ENCODE measurements at regions not wholly inside any gene's neighbourhood (a gene's known extent, or its start where the extent isn't known, plus 50 kb on each side); places are given as distances from the start of the nearest gene placed in this dataset.

DNA sequence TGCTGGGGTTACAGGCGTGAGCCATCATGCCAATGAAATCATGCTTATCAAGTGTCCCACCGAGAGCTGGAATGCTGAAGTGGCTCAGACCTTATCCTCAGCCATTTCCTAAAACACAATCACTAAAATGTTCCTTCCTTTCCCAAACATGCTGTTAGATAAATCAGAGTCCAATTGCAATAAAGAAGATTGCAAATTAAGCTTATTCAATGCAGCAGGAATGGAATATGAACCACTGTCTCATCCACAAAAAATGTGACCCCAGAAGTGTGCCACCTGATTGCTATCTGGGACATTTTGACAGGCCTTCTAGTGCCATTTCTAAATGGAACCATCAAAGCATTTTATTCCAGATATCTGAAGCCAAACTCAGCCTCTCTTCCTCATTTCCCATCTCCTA lies 205.5 kb upstream of the CDH11 start:
- Mint-ChIP-seq H3K4me1 (no peaks in the 10 kb centered on the region), H3K27me3 (ENCODE audit: low read depth) (no peaks in the 10 kb centered on the region), H3K27ac (no peak overlapping the region), H3K9me3 (peaks cover 4% of the 10 kb centered on the region; the same call in 1 of the 2 replicates), H3K4me3 (no peak overlapping the region), H3K36me3 (no peaks in the 10 kb centered on the region)
- ATAC-seq (no peak), DNase-seq (ENCODE audit: low spot score) (no peak)
- TF ChIP-seq SMAD3 (CRISPR knock-in tag; IDR thresholded peaks at IDR 0.05; ENCODE audit: borderline replicate concordance) (no peak), ZBTB43 (CRISPR knock-in tag; IDR thresholded peaks at IDR 0.05) (no peak), RORB (CRISPR knock-in tag; IDR thresholded peaks at IDR 0.05) (no peak), GTF2I (CRISPR knock-in tag; conservative IDR thresholded peaks at IDR 0.05) (no peak), MYBL2 (CRISPR knock-in tag; IDR thresholded peaks at IDR 0.05) (no peak), TCF7 (CRISPR knock-in tag; IDR thresholded peaks at IDR 0.05; ENCODE audit: low read depth) (no peak)
- ChIA-PET POLR2A (no interaction called here), CTCF (no interaction called here)

DNA sequence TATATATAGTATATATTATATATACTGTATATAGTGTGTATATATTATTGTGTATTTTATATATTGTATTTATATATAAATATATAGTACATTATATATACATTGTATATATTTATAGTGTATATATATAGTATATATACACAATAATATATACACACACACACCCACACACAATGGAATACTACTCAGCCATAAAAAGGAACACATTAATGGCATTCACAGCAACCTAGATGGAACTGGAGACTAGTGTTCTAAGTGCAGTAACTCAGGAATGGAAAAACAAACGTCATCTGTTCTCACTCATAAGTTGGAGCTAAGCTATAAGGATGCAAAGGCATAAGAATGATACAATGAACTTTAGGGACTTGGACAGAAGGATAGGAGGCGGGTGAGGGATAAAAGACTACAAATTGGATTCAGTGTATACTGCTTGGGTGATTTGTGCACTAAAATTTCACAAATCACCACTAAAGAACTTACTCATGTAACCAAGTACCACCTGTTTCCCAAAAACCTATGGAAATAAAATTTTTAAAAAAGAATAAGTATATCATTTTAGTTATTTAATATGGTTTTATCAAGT lies 201.9 kb upstream of the CDH11 start:
- no peak overlapping the region for H3K27ac Mint-ChIP-seq
- no peak overlapping the region for H3K4me3 Mint-ChIP-seq

DNA sequence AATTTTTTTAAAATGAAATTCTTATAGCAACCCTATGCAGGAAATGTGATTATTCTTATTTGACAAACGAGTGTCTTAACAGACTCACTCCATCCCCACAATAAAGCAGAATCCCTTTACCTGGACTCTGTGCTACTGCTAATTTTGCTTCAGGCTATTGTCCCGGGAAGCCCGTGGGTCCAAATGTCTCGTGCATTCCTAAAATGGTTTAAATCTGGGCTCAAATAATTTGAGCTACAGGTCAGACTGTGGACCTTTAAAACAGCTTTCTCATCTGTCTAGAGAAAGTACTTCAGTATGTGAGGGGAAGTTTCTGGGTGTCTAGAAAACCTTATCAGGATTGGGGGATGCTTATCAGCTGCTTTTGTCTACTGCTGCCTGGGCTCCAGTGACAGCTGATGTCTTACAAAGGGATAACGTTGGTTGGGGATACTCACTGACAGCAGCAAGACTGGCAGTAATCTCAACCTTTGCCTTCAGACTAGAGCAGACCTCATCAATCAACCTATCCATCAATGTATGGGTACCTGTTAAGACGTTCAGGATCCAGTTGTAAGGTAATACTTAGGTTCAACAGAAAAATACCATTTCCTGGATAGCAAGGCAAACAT lies 197.9 kb upstream of the CDH11 start:
- DNase-seq (ENCODE audit: low spot score): no peak
- Mint-ChIP-seq H3K36me3 (0 out of 2 replicates have a peak, but pooled peaks cover 4% of the 10 kb centered on the region), H3K4me3 (no peak overlapping the region), H3K9me3 (no peaks in the 10 kb centered on the region), H3K4me1 (peaks cover 44% of the 10 kb centered on the region), H3K27ac (no peak overlapping the region), H3K27me3 (ENCODE audit: low read depth) (peaks cover 25% of the 10 kb centered on the region)
- ChIA-PET CTCF (interaction anchor here (1.9 kb wide), 1 partner anchor 13 kb away, joined by 5 read pairs; no protein-coding TSS in a partner anchor), POLR2A (no interaction called here)
- TF ChIP-seq OVOL2 (CRISPR knock-in tag; IDR thresholded peaks at IDR 0.05; ENCODE audit: borderline replicate concordance): no peak
- no peak for TF ChIP-seq CBFB (CRISPR knock-in tag; IDR thresholded peaks at IDR 0.05; ENCODE audit: low read depth)
- TF ChIP-seq TEAD4 (CRISPR knock-in tag; IDR thresholded peaks at IDR 0.05): no peak
- TF ChIP-seq ATF6 (CRISPR knock-in tag; IDR thresholded peaks at IDR 0.05): no peak
- TF ChIP-seq MLX (CRISPR knock-in tag; IDR thresholded peaks at IDR 0.05): no peak
- no peak for TF ChIP-seq ZNF281 (CRISPR knock-in tag; IDR thresholded peaks at IDR 0.05)
- no peak for TF ChIP-seq ZNF416 (CRISPR knock-in tag; IDR thresholded peaks at IDR 0.05)
- no peak for TF ChIP-seq ZNF263 (CRISPR knock-in tag; IDR thresholded peaks at IDR 0.05; ENCODE audit: low read depth)
- no peak for TF ChIP-seq SOX15 (CRISPR knock-in tag; IDR thresholded peaks at IDR 0.05)
- no peak for TF ChIP-seq NR2C2 (CRISPR knock-in tag; IDR thresholded peaks at IDR 0.05)
- TF ChIP-seq, protein P1, sequence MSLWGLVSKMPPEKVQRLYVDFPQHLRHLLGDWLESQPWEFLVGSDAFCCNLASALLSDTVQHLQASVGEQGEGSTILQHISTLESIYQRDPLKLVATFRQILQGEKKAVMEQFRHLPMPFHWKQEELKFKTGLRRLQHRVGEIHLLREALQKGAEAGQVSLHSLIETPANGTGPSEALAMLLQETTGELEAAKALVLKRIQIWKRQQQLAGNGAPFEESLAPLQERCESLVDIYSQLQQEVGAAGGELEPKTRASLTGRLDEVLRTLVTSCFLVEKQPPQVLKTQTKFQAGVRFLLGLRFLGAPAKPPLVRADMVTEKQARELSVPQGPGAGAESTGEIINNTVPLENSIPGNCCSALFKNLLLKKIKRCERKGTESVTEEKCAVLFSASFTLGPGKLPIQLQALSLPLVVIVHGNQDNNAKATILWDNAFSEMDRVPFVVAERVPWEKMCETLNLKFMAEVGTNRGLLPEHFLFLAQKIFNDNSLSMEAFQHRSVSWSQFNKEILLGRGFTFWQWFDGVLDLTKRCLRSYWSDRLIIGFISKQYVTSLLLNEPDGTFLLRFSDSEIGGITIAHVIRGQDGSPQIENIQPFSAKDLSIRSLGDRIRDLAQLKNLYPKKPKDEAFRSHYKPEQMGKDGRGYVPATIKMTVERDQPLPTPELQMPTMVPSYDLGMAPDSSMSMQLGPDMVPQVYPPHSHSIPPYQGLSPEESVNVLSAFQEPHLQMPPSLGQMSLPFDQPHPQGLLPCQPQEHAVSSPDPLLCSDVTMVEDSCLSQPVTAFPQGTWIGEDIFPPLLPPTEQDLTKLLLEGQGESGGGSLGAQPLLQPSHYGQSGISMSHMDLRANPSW (CRISPR knock-in tag; conservative IDR thresholded peaks at IDR 0.05; ENCODE audit: low read depth): no peak
- no peak for TF ChIP-seq CREM (CRISPR knock-in tag; IDR thresholded peaks at IDR 0.05)
- TF ChIP-seq FOXP4 (CRISPR knock-in tag; IDR thresholded peaks at IDR 0.05): no peak
- no peak for TF ChIP-seq IRF2 (CRISPR knock-in tag; IDR thresholded peaks at IDR 0.05; ENCODE audit: borderline replicate concordance, low read depth)
- ATAC-seq: no peak

More for the DNA sequence above, 201.9 kb upstream of the CDH11 start:
- H3K27me3 Mint-ChIP-seq (ENCODE audit: low read depth): no peaks in the 10 kb centered on the region; the same call in 1 of the 2 replicates
- TF ChIP-seq MYBL2 (CRISPR knock-in tag; IDR thresholded peaks at IDR 0.05): no peak
- peak; percentile 9; the same call in 1 of the 2 replicates for TF ChIP-seq HMGA2 (CRISPR knock-in tag; IDR thresholded peaks at IDR 0.05)
- no peaks in the 10 kb centered on the region for H3K36me3 Mint-ChIP-seq
- ATAC-seq (no peak), DNase-seq (ENCODE audit: low spot score) (no peak)
- ChIA-PET CTCF (no interaction called here), POLR2A (no interaction called here)
- H3K4me1 Mint-ChIP-seq: peaks cover 14% of the 10 kb centered on the region
- H3K9me3 Mint-ChIP-seq: no peaks in the 10 kb centered on the region; the same call in 1 of the 2 replicates

Measured in WTC11 (cell line).